ENCODE measurements at regions not wholly inside any gene's neighbourhood (a gene's known extent, or its start where the extent isn't known, plus 50 kb on each side); places are given as distances from the start of the nearest gene placed in this dataset.
"Not testable (repeated sequence)": the region's sequence is repeated elsewhere in the genome, so short reads cannot be mapped to it uniquely, and the experiment has no call there.

GRCh38 chr9:89679581-89679980 is 74.8 kb downstream of the GADD45G start:
- no peak for DNase-seq (ENCODE audit: low read depth)
- H3K4me3 ChIP-seq (ENCODE audit: low read depth, low read length): no peak overlapping the region
- TF ChIP-seq POLR2A (IDR thresholded peaks at IDR 0.05; ENCODE audit: extremely low read depth, insufficient read length) (no peak), CTCF (IDR thresholded peaks at IDR 0.05; ENCODE audit: low read depth, low read length) (no peak)

GRCh38 chr9:89680547-89681467 is 76.0 kb downstream of the GADD45G start:
- DNase-seq (ENCODE audit: low read depth): no peak
- TF ChIP-seq CTCF (IDR thresholded peaks at IDR 0.05; ENCODE audit: low read depth, low read length) (no peak), MYC (IDR thresholded peaks at IDR 0.05; ENCODE audit: low read depth, low read length) (no peak), POLR2A (IDR thresholded peaks at IDR 0.05; ENCODE audit: extremely low read depth, insufficient read length) (no peak), MAX (IDR thresholded peaks at IDR 0.05; ENCODE audit: low read depth, low read length) (no peak)
- no peak overlapping the region for H3K4me3 ChIP-seq (ENCODE audit: low read depth, low read length)

GRCh38 chr9:89681468-89681859 is 76.7 kb downstream of the GADD45G start:
- H3K4me3 ChIP-seq (ENCODE audit: low read depth, low read length); DNase-seq (ENCODE audit: low read depth): not testable (repeated sequence)

- TF ChIP-seq CTCF (IDR thresholded peaks at IDR 0.05; ENCODE audit: low read depth, low read length) (no peak), POLR2A (IDR thresholded peaks at IDR 0.05; ENCODE audit: extremely low read depth, insufficient read length) (no peak), MAX (IDR thresholded peaks at IDR 0.05; ENCODE audit: low read depth, low read length) (no peak), MYC (IDR thresholded peaks at IDR 0.05; ENCODE audit: low read depth, low read length) (no peak)
- no peak for DNase-seq (ENCODE audit: low read depth)
- H3K4me3 ChIP-seq (ENCODE audit: low read depth, low read length): no peak overlapping the region
Observed at GRCh38 chr9:89683626-89684025, 78.8 kb downstream of the GADD45G start.

GRCh38 chr9:89684218-89684617 is 79.4 kb downstream of the GADD45G start:
- TF ChIP-seq POLR2A (IDR thresholded peaks at IDR 0.05; ENCODE audit: extremely low read depth, insufficient read length): no peak
- no peak for TF ChIP-seq MYC (IDR thresholded peaks at IDR 0.05; ENCODE audit: low read depth, low read length)
- no peak for TF ChIP-seq CTCF (IDR thresholded peaks at IDR 0.05; ENCODE audit: low read depth, low read length)
- no peak for TF ChIP-seq MAX (IDR thresholded peaks at IDR 0.05; ENCODE audit: low read depth, low read length)

GRCh38 chr9:89684912-89685636 is 80.3 kb downstream of the GADD45G start:
- TF ChIP-seq CTCF (IDR thresholded peaks at IDR 0.05; ENCODE audit: low read depth, low read length) (no peak), MYC (IDR thresholded peaks at IDR 0.05; ENCODE audit: low read depth, low read length) (no peak), POLR2A (IDR thresholded peaks at IDR 0.05; ENCODE audit: extremely low read depth, insufficient read length) (no peak)
- H3K4me3 ChIP-seq (ENCODE audit: low read depth, low read length): no peak overlapping the region
- DNase-seq (ENCODE audit: low read depth): no peak

More at GRCh38 chr9:89684218-89684617, 79.4 kb downstream of the GADD45G start:
- H3K4me3 ChIP-seq (ENCODE audit: low read depth, low read length): no peak overlapping the region
- DNase-seq (ENCODE audit: low read depth): no peak
